Esophagus squamous epithelium (tissue), 4 donors: ENCODE measurements at regions not wholly inside any gene's neighbourhood (a gene's known extent, or its start where the extent isn't known, plus 50 kb on each side); places are given as distances from the start of the nearest gene placed in this dataset.

Experiments used
- POLR2A ChIP-seq, 4 donors: fragments of 450-650 bp; IDR thresholded peaks; one replicate each; pipeline ENCODE4 v1.6.1; 2017; ENCODE audit warnings: antibody characterized with exemption in 4 of 4, mild to moderate bottlenecking in 4 of 4, moderate library complexity in 3 of 4
- TF ChIP-seq, protein P1 (sequence below), 6 experiments: fragments of 450-650 bp in 4 of 6; fragments of 200-600 bp in 2 of 6; sonication (generic) in 2 of 6; IDR thresholded peaks; one replicate each; pipeline ENCODE4 v1.5.1; 2016 to 2019; ENCODE audit warnings: antibody characterized with exemption in 6 of 6, mild to moderate bottlenecking in 4 of 6, moderate library complexity in 4 of 6

GRCh38 chr18:76252880-76253279, 242.2 kb downstream of the ZNF516 start:
- TF ChIP-seq, protein P1, sequence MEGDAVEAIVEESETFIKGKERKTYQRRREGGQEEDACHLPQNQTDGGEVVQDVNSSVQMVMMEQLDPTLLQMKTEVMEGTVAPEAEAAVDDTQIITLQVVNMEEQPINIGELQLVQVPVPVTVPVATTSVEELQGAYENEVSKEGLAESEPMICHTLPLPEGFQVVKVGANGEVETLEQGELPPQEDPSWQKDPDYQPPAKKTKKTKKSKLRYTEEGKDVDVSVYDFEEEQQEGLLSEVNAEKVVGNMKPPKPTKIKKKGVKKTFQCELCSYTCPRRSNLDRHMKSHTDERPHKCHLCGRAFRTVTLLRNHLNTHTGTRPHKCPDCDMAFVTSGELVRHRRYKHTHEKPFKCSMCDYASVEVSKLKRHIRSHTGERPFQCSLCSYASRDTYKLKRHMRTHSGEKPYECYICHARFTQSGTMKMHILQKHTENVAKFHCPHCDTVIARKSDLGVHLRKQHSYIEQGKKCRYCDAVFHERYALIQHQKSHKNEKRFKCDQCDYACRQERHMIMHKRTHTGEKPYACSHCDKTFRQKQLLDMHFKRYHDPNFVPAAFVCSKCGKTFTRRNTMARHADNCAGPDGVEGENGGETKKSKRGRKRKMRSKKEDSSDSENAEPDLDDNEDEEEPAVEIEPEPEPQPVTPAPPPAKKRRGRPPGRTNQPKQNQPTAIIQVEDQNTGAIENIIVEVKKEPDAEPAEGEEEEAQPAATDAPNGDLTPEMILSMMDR (IDR thresholded peaks at IDR 0.05), result peak in 1 of 6 experiments; percentile 29
- no peak for TF ChIP-seq POLR2A (IDR thresholded peaks at IDR 0.05)
